HG02852 (cell line): ENCODE measurements at regions not wholly inside any gene's neighbourhood (a gene's known extent, or its start where the extent isn't known, plus 50 kb on each side); places are given as distances from the start of the nearest gene placed in this dataset.

Source experiments
- ATAC-seq: cut with Tn5 transposase; IDR thresholded peaks from one replicate; pipeline ENCODE4 v1.9.1; 2021; ENCODE audit warnings: mild to moderate bottlenecking, moderate library complexity; ENCODE audit not compliant: unreplicated experiment

GRCh38 chr2:83085869-83086268 lies 1373.2 kb downstream of the SUCLG1 start:
- no peak for ATAC-seq

DNA sequence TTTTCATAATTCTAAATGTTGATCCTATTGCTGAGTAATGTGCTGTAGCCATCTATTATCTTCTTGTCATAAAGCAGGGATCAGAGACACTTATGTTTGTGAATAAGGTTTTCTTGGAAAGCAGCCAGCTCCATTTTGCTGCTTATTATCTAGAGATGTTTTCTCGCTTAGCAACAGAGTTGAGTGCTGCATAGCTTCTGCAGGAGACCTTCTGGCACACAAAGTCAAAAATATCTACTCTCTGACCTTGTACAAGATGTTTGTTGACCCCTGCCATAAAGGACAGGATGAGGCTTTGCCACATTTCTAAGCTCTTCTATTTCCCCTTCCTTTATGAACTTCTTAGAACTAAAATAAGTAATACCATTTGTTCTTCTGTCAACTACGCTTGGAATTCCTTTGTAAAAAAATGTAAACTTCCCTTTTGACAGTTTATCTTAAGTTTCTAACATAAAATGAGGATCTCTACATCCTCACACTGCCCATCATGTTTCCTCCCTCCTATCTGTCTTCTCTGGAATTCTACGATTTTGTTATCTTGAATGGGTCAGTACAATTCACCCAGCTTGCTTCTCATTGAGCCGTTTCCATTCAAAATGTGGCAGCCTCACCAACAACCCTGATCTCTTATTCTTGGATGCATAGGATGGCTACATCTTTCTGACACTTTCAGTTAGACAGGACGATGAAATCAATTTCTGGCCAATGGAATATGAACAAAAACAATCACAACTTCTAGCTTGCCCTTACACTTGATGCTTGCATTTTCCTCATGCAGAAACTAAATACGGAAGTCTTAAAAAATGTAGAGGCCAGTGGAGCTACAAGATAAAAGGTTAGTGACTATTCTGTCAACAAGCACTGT lies 1377.0 kb downstream of the SUCLG1 start:
- ATAC-seq, result no peak

DNA sequence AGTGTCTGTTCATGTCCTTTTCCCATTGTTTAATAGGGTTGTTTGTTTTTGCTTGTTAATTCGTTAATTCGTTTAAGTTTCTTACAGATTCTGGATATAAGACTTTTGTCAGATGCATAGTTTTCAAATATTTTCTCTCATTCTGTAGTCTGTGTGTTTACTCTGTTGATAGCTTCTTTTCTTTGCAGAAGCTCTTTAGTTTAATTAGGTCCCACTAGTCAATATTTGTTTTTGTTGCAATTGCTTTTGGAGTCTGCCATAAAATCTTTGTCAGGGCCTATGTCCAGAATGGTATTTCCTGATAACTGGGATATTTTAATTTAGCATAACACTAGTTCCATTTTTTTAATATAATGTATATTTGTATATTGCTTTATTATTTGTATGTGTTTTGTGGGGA lies 1380.1 kb downstream of the SUCLG1 start:
- ATAC-seq, result no peak

- ATAC-seq, result no peak
Observed at GRCh38 chr2:83072767-83073166, 1386.3 kb downstream of the SUCLG1 start.

GRCh38 chr2:83071914-83072313 lies 1387.2 kb downstream of the SUCLG1 start:
- no peak for ATAC-seq

DNA sequence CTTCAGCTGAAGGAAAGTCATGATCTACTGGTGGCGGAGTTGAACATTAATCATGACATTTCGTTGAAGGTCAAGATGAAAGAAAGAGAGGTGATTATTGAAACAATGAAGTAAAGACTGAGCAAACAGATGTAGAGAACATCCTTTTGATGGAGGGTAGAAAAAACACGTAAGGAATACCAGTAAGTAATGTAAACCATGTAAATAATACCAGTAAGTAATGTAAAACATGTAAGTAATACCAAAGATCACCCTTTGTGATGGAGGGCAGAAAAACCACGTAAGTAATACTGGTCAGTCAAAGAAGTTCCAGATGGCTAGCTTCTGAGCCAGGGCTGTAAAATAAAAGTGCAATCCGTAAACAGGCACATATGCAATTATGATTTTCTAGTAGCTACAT lies 1387.7 kb downstream of the SUCLG1 start:
- ATAC-seq, result no peak

DNA sequence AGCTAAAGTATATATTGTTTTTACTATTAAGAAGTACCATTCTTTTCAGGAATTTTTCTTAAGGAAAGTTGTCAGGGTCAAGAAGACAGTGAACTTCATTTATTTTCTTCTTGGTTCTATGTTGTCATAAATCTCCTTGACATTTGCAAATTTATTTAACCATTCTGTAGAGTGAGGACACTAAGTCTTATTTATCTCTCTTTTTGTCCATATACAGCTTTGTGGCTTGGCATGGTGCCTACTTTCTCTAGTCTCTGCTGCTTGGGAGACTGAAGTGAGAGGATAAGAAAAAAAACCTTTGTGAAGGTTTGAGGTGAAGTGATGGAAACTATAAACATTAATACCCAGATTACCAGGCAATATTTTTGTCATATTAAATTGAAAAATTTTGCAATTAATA lies 1389.4 kb downstream of the SUCLG1 start:
- ATAC-seq, result no peak

DNA sequence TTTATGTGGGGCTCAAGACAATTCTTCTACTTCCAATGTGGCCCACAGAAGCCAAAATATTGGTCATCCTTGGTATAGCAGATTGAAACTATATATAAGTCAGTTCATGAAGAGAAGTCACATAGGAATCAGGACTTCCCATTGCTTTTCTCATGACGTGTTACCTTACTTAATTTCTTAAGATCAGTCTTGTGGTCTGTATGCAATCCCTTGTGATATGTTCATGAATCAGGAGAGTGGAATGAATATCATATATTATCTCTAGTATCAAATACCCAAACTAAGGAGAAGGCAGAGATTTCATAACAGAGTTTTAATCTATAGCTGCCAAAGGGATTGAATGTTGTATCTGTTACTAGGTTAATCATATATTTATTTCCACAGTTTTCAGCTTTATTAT lies 1390.4 kb downstream of the SUCLG1 start:
- ATAC-seq, result no peak

- no peak for ATAC-seq
Observed at GRCh38 chr2:83067947-83068346, 1391.1 kb downstream of the SUCLG1 start.

GRCh38 chr2:83063933-83064332 lies 1395.1 kb downstream of the SUCLG1 start:
- ATAC-seq, result no peak

GRCh38 chr2:83063511-83063910 lies 1395.6 kb downstream of the SUCLG1 start:
- no peak for ATAC-seq

DNA sequence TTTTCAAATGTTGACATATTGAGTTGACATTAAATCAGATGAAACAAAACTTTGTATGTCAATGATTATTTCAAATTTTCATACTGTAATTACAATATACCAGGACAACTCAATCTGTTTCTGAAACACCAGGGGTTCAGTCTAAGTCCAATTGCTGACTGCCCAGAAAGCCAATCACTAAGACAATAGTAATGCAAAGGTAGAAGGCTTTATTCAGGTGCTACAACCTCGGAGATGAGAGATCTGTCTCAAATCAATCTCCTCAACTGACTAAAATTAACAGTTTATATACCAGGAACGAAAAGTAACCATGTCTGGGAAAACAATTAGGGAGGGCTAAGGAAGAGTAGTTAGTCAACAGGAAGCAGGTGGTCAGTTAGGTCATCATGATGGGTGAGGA lies 1400.4 kb downstream of the SUCLG1 start:
- no peak for ATAC-seq

DNA sequence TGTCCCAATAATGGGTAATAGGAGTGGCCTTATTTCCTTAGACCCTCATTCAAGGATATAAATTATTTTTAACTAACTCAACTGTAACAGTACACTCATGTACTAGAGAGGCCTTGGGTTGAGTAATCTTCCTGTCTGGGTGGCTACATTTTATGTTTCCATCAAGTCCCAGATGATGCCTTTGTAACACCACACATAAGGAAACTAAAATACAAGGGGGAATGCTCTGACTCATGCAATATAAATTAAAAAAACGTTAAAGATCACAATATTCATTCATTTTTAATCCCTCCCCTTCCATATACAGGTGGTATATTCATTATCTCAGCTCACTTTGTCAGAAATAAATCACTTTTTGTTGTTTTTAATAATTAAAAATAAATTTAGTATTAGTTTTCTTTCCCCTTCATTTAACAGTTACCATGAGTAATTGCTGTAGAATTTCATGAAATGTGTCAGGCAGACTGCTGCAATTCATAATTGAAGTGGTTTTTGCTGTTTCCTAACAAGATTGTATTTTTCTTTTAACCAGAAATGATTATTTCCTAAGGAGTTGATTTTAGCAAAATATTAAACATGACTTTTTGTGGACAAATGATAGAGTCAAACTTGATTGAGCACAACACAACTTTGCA lies 1403.6 kb downstream of the SUCLG1 start:
- ATAC-seq, result no peak

DNA sequence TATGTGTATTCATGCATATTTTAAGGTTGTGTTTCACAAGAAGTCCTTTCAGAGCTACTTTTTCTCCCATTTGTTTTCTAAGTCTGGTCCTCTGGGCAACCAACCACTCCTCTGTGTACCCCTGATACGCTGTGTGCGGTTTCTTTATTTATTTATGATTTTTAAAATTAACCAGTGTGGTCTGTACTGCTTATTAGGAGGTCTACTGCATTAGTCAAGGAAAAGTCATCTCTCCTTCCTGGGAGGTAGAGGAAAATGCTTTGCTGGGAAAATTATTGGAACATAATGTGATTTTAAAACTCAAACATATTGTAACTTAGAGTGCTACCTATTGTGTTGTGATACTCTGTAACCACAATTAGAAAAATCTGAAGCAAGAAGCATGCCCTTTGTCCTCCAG lies 1404.3 kb downstream of the SUCLG1 start:
- no peak for ATAC-seq

DNA sequence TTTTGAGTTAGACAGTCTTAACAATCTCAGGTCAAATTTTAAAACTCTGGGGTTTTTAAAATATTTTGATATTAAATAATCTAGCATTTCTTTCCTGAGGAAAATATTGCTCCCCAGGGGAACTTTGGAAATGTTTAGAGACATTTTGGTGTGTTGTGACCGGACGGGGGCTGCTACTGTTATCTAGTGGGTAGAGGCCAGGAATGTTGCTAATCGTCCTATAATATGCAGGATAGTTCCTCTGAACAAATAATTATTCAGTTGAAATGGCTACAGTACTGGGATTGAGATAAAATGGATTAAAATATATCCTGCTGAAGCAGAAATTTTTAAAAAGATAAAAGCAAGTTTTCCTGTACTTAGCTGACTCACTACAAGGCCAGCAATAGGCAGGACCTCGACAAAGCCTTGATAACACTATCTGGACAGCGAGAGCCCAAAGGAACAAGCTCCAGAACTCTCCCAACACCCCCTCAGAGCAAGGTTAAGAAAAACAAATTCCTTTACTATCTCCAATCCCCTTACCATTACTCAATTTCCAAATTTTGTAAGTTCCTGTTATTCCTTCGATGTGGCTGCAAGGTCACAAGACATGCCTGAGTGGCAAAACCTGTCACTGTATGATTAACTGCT lies 1407.4 kb downstream of the SUCLG1 start:
- ATAC-seq, result no peak

- no peak for ATAC-seq
Observed at GRCh38 chr2:83042053-83042452, 1417.0 kb downstream of the SUCLG1 start.

DNA sequence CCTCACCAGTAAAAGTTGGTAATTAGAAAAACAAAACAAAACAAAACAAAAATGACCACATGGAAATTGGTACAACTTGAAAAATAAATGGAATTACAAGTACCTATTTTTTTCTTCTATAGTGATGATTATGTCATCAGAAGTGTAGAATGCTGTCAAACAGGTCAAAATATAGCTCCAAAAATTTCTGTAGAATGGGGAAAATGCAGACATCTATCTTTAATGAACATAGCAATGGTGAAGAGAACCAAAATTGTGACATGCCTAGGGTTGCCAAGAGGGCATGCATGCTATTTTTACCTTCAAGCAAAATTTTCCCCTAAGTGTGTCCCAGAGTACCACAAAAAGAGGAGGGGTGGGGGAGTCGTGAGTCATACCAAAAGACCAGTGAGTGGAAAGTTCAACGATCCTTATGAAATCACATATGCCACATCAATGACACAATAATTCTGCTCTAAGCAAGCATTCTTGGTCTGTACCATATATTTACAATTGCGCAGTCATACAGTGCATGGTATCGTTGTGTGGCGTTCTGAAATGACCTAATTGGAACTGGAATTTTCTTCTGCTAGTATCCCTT lies 1436.4 kb downstream of the SUCLG1 start:
- no peak for ATAC-seq

GRCh38 chr2:83017366-83018090 lies 1441.6 kb downstream of the SUCLG1 start:
- no peak for ATAC-seq

DNA sequence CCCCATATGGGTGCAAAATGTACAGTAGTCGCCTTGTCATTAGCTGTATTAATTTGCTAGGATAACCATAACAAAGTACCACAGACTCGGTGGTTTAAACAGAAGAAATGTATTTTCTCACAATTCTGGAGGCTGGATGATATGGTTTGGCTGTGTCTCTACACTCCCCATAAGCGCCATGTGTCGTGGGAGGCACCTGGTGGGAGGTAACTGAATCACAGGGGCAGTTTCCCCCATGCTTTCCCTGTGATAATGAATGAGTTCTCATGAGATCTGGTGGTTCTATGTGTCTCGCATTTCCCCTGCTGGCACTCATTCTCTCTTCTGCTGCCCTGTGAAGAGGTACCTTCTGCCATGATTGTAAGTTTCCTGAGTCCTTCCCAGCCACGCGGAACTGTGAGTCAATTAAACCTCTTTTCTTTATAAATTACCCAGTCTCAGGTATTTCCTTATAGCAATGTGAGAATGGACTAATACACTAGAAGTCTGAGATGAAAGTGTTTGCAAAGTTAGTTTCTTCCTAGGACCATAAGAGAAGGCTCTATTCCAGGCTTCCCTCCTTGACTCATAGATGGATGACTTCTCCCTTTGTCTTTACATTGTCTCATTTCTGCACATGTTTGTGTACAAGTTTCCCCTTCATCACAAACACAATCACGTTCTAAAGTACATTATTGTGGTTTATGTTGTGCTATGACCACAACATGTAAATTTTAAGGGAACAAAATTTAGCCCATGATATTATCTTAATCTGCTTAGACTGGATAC lies 1442.6 kb downstream of the SUCLG1 start:
- ATAC-seq, result no peak

- no peak for ATAC-seq
Observed at GRCh38 chr2:83015900-83016299, 1443.2 kb downstream of the SUCLG1 start.
